Eye (tissue), 1 donor: ENCODE measurements at regions not wholly inside any gene's neighbourhood (a gene's known extent, or its start where the extent isn't known, plus 50 kb on each side); places are given as distances from the start of the nearest gene placed in this dataset.
A peak's percentile ranks its signal among the peaks of the same experiment; 100 is the strongest.
"Not testable (repeated sequence)": the region's sequence is repeated elsewhere in the genome, so short reads cannot be mapped to it uniquely, and the experiment has no call there.

Experiments used
- DNase-seq: peaks from one replicate; pipeline ENCODE4 v3.0.0-alpha.2; 2015

DNA sequence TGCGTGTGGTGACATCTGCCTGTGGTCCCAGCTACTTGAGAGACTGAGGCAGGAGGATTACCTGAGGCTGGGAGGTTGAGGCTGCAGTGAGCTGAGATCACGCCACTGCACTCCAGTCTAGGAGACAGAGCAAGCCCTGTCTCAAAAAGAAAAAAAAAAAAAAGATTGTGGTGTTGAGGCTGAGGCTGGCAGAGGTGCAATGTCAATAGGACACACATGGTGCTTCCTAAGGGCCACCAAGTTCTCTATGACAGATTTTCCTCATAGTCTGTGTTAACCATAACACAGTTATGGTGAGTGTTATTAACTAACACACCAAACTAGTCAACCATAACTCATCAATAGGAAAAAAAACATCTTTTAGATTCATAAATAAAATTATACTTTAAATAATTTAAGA, 494.4 kb downstream of the TMX3 start:
- DNase-seq = peak; percentile 21

DNA sequence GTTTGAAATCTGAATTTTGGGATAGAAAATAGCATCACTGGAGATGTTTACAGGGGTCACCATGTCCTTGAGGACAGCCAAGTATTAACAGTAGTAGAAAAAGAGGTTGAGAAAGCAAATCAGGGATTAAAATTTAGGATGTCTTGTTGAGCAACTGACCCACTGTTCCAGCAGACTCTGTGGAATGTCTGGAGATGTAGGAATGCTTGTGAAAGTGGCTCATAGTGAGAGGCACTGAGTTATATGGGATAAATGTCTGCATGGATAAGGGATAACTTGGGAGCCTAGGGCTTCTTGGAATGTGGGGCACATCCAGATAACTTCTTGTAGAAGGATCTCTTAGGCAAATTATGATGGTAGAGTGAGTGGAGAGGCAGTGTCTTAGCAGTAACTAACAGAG, 495.0 kb downstream of the TMX3 start:
- no peak for DNase-seq

DNA sequence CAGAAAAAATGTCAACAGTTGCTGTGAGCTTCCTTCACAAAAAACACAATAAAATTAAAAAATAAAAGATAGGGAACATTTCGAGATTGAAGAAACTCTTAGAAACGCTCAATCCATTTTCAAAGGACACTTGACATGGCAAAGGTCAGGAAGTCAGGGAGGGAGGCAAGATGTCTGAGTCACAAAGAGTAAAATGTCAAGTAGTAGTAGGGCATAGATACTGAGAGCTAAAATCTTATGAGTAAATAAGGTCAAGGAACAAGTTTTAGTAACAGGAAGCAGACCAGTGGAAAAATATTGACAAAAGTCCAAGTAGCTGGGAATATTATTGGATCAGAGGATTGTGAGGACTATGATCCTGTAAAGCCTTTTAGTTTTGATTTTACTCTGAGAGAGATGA, 495.6 kb downstream of the TMX3 start:
- DNase-seq = no peak

DNA sequence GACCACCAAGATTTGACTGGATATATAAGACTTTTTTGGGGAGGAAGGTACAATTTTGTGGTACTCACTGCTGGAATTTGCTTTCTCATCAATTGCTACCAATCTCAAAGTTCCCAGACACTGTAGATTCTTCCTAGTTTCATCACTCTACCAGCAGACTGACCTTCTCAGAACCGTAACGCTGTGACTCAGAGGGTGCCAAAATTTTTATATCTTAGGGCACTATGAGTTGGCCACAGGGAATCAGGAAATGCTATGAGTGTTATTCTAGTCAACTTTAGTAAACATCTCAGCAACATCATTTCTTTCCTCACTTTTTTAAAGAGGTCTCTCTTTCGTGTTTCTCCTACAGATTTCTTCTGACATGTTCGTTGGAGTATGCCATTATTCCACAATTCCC, 499.0 kb downstream of the TMX3 start:
- no peak for DNase-seq

DNA sequence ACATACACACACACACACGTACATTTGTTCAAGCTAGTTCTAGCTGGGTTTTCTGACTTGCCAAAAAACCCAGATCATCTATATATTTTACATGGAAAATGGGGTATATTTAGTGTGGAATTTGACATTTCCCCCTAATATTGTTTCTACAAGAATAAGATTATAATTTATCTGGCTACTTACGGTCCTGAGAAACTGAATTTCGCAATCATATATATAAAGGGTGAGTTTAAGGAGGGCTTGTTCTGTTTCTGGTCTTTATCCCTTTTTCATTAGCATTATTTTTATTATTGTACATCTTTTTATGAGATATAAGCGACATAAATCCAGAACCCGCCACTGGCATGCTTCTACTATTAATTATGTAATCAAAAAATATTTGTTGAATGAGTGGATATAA, 528.9 kb downstream of the TMX3 start:
- no peak for DNase-seq

DNA sequence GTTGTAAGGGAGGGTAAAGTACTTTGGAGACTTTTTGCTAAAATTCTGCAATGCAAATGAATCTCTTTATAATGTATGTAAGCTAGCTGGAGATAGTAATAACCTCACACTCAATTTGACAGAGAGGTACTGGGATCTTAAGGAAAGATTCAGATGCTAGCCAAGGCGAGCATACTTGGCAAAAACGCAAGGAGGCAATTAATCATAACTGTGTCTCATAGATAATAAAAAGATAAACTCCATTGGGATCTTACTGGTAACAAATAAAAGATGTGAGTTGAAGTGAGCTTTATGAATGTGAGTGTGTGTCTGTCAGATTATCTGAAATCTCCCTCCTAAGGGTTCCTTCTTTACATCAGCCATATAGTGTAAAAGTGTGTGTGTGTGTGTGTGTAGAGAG, 533.0 kb downstream of the TMX3 start:
- DNase-seq = no peak

DNA sequence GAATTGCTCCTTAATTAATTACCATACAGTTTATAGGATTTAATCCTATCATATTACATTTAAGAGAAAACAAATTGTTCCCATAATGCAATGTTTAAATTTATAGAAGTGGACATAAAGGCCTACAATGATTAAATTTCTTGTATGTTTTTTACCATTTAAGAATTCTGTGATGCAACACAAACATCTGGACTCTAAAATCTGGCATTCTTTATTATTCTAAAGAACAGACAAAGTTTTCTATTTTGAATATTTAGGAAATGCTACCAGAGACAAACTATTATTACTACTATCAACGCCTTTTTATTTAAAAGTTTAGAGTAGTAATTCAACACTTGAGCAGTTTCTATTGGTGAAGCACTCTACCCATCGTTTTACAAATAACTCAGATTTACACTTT, 535.1 kb downstream of the TMX3 start:
- no peak for DNase-seq

DNA sequence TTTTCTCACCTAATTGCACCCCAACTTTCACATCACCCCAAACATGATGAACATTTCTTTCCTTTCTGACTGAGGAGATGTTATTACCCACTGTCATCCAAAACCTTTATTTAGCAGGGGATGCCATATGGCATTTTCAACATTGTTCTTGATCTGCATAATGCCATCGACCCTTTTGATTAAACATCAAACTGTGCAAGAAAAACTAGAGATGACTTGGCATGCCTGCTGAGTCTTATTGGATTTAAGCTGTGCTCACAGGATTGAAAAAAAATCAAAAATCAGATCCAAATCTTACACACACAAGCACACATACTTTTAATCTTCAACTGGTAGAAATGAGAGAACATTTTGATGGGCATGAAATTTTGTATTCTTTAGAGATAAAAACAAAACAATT, 536.0 kb downstream of the TMX3 start:
- DNase-seq = no peak

DNA sequence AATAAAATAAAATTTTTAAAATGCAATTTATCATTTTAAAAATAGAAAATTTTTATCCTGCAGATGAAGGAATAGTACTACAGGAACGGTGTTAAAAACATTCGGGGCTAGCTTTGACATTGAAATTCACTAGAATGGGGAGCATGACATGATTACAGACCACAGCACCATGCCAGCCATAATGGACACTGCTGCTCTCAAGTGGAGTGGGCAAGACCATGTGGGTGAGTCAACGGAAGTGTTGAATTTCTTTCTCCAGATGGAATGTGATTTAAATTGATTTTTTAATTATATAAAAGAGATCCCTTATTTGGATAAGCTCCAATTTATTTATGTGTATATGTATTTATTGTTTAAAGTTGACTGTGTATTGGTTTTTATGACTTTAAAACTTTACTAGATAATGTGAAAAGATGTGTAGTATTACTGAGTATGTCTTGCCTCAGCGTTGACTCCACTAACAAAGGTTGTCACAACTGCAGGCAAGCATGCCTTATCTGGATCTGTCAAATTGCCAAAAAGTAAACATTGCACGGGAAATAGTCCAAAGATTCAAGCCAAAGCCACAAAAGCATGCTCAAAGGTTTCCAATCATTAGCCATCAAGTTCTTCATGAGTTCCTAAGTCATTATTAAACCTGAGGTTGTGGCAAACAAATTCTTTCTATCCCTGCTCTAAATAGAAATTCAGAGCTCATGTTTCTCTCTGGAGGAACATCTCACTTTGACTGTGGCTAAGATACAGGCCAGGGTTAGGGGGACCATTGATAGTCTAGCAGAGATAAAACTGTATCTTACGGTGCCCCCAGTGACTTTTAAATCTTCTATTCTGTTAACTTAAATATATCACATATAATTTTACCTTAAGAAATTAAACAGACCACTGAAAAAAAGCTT, 536.9 kb downstream of the TMX3 start:
- peak; percentile 20 for DNase-seq

DNA sequence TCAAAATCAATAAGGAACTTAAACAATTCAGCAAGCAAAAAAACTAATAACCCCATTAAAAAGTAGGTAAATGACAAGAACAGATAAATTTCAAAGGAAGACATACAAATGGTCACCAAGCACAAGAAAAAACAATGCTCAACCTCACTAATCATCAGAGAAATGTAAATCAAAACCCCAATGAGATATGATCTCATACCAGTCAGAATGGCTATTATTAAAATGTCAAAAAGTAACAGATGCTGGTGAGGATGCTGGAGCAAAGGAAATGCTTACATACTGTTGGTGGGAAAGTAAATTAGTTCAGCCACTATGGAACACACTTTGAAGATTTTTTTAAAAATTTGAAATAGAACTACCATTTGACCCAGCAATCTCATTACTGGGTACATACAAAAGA, 538.0 kb downstream of the TMX3 start:
- no peak for DNase-seq

DNA sequence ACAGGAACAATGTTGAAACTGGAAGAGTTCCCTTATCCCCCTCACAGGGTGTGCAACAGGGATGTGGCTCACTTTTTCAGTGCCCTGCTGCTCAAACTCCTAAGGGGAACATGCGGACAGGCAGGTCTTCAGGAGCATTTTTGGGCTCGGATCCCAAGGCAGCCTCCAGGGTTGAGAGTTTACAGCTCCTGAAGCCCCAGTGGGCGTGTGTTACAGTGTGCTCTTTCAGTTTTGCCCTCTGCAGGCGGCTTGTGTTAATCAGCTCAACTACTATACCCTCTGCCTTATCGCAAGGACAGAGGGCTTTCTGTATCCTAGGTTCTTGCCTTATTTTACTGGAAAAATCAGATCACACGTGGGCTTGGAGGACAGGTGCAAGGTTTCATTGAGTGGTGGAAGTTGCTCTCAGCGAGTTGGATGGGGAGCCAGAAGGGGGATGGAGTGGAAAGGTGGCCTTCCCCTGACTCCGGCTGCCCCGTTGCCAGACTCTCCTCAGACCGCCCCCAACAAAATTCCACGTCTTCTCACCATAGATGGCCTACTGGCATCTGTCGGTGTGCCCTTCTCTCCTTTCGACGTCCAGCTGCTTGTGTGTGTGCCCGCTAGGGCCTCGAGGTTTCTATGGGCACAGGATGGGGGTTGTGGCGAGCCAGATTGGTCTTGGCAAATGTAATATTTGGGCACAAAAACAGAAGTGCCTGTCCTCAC, 541.9 kb downstream of the TMX3 start:
- no peak for DNase-seq

DNA sequence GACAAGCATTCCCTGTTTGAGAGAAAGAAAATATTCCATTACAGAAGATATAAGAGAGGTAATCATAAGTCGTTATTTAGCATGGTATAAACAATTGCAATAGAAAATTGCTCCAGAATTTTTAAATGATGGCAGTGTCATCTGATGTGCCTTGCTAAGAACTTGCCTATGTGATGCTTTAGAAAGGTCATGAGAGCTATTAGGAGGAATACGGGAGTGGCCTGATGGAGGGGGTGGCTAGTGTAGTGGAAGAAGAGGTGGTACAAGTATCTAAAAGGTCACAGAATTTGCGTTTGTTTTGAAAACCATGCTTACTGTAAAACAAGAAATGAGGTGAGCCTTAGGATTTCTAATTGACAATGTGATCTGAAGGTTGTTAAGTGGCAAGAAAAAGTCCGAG, 550.0 kb downstream of the TMX3 start:
- no peak for DNase-seq

DNA sequence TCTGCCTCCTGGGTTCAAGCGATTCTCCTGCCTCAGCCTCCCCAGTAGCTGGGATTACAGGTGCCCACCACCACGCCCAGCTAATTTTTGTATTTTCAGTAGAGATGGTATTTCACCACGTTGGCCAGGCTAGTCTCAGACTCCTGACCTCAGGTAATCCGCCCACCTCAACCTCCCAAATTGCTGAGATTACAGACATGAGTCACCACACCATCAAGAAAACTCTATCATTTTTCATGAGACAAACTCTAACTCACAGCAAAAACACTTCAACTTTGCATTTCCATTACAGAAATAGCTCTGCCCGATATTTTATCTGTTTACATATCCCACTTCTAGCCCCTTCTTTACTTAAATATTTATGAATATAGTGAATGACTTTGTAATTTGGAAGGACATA, 561.1 kb downstream of the TMX3 start:
- DNase-seq = not testable (repeated sequence)

DNA sequence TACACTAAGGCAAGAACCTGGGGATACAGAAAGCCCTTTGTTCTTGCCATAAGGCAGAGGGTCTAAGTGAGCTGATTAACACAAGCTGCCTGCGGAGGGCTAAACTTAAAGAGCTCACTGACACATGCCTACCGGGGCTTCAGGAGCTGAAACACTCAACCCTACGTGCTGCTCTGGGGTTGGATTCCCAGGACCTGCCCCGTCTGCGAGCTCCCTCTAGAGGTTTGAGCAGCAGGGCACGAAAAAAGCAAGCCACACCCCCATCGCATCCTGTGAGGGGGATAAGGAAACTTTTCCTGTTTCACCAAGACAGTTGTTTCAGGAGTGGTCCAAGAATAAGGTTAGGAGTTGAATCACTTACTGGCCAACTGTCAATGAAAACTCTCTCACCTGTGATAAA, 562.1 kb downstream of the TMX3 start:
- no peak for DNase-seq

DNA sequence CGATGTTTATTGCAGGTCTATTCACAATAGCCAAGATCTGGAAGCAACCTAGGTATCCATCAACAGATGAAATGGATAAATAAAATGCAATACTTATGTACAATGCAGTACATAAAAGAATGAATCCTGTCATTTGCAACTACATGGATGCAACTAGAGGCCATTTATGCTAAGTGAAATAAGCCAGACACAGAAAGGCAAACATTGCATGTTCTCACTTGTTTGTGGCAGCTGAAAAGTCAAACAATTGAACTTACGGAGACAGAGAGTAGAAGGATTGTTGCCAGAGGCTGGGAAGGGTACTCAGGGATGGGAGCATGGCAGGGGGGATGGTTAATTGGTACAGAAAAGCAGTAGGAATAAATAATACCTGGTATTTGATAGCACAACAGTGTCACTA, 563.9 kb downstream of the TMX3 start:
- DNase-seq = no peak

DNA sequence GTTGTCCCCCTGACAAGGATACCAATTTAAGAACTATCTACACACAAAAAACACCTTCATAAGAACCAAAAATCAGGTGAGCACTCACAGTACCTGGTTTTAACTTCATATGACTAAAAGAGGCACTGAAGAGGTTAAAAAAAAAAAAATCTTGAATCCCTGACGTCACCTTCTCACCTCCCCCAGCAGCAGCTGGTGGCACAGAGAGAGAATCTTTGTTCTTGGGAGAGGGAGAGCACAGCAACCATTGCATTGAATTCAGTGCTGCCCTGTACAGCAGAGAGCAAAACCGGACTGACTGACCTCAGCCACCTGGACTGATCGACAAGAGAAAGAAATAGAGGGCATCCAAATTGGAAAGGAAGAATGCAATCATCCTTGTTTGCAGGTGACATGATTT, 566.0 kb downstream of the TMX3 start:
- DNase-seq = peak; percentile 9

DNA sequence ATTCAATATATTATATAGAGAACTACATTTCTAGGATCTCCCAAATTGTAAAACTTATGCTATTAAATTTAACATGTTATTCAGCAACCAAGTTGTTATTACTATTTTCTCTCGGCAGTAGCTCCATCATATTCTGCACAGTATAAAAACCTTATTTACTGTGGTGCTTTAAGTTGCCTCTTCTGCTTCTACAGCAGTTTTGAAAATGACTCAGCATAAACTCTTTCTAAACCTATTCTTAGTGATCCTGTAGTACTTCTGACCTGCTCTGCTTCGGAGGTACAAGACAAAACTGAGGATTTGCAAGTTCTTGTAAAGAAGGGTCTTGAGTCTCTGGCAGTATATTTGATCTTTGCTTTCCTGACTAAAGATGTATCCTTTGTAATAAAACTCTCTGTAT, 567.2 kb downstream of the TMX3 start:
- no peak for DNase-seq

DNA sequence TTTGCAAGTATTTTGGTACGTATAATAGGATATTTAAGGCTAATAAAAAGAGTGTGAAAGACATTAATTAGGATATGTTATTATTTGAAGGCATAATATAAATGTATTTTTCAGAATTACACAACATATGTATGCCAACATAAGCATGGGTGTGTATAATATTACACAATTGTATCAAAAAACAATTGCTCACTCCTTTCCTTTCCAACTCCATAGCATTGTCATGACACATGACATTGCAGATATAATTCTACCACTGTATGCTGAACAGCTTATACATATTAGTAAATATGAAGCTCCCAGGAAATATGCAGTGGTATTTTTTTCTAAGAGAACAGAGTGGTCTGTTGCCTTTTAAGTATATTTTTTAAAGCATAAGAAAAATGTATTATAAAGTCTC, 593.1 kb downstream of the TMX3 start:
- no peak for DNase-seq

DNA sequence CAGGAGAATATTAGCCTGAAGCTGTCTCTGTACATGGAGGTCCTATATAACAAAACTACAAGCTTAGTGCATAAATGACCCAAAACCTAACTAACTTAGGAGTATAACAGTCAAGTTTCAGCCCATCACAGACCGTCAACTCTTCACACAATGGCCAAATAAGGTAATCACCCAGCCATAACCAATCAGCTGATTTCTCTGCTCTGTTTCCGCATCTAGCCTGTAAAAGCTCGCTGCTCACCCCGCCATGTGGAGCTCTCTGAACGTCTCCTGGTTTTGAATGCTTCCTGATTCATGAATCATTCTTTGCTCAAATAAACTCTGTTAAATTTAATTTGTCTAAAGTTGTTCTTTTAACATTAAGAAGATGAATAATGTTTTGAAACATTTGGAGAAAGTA, 593.6 kb downstream of the TMX3 start:
- no peak for DNase-seq

DNA sequence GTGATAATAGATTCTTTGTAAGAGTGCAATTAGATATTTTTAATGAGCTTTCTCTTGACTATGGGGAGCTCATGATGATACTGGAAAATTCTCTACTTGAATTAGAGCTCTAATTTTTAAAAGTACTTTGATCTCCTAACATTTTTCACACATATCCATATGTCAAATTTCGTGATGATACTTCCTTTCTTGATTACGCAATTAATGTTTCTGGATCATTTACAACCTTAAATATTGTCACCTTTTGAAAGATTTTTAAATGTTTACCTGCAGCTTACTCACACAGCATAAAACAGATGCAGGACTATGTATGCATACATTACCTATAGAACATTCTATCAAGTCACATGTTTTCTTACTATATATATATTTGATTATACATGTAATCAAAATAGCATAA, 598.5 kb upstream of the DSEL start:
- no peak for DNase-seq

DNA sequence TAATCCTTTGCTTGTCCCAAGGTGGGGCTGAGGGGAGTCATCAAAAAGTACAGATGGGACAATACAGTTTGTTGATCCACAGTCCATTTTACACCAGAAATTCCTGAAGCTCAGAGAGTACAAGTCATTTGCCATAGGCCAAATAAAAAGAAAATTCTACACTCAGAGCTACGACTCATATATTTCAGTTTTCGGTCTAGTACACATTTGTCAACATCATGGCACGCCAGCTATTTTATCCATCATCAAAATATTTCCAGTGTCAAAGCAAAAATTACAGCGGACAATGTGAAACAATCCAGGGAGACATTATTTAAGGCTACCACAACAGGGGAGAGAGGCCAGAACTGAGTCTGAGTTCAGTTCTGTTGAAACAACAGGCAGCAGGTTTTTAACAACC, 587.5 kb upstream of the DSEL start:
- DNase-seq = no peak

DNA sequence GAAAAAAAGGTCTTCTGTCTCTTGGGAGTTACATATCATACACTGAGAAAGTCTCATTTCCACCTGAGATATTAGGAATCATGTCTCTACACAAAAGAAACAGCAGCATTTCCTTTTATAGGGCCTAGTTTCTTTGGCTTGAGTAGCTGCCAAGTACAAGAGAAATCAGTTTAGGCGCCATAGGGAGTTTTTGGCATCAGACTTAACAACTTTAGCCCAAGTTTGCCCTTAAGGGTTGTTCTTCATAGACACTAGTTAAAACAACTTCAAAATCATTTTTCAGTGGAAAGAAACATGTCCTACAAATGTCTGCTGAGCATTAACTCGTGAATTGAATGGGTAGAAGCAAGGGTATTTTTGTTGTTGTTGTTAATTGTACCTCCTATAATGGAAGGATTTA, 587.0 kb upstream of the DSEL start:
- DNase-seq = no peak

DNA sequence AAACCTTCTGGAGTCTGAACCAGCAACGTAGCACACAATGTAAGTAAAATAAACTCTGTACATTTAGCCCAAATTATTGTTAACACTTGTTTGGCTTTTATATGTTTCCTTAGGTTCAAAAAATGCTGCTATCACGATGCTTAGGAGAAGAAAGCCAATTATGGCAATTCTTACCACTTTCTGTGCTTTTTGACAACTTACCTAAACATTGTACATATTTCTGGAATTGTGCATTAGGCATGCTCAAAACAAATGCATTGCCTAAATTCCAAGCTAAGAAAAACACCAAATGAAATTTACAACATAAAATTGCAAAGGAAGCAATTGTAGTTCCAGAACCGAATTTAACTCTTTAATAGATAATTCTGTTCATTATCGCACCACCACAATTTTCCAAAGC, 585.6 kb upstream of the DSEL start:
- DNase-seq = no peak

DNA sequence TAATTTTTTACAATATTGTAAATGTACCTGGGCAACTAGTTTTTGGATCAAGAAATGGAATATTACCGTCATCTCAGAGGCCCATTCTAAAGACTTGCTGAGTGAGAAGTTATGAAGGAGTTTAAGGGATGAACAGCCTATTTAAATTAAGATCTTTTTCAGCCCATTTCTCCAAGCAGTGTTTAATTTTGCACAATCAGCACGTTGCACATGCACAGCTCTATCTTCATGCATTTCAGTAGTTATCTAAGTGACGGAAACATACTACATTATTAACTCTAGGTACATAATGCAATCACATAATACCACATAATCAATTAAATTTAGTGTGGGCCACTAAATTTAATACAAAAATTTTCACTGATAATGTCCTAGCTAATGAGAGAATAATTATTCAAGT, 582.1 kb upstream of the DSEL start:
- no peak for DNase-seq

DNA sequence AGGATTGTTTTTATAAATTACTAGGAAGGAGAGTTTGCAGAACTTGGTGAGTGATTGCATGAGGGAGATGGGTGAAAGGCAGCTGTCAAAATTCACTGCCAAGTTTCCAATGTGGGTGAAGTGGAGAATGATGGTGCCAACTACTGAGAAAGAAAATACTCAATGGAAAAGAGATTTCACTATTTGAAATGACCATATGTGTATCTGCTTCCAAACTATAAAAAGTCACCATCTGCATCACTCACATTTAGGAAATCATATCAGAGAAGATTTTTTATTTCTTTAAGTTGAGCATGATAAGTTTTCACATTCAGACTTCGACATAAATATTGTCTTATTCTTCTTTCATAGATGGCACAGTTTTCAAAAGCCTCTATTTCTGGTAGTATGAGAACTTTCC, 570.0 kb upstream of the DSEL start:
- no peak for DNase-seq
